ENCODE measurements at regions not wholly inside any gene's neighbourhood (a gene's known extent, or its start where the extent isn't known, plus 50 kb on each side); places are given as distances from the start of the nearest gene placed in this dataset.

GRCh38 chr2:82254728-82255127, 1950.2 kb upstream of the LRRTM1 start:
- TF ChIP-seq, protein P1, sequence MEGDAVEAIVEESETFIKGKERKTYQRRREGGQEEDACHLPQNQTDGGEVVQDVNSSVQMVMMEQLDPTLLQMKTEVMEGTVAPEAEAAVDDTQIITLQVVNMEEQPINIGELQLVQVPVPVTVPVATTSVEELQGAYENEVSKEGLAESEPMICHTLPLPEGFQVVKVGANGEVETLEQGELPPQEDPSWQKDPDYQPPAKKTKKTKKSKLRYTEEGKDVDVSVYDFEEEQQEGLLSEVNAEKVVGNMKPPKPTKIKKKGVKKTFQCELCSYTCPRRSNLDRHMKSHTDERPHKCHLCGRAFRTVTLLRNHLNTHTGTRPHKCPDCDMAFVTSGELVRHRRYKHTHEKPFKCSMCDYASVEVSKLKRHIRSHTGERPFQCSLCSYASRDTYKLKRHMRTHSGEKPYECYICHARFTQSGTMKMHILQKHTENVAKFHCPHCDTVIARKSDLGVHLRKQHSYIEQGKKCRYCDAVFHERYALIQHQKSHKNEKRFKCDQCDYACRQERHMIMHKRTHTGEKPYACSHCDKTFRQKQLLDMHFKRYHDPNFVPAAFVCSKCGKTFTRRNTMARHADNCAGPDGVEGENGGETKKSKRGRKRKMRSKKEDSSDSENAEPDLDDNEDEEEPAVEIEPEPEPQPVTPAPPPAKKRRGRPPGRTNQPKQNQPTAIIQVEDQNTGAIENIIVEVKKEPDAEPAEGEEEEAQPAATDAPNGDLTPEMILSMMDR (IDR thresholded peaks at IDR 0.05) = no peak
- TF ChIP-seq POLR2A (IDR thresholded peaks at IDR 0.05) = no peak

All from testis (tissue), 2 donors.